HG03039 (cell line): ENCODE measurements at regions not wholly inside any gene's neighbourhood (a gene's known extent, or its start where the extent isn't known, plus 50 kb on each side); places are given as distances from the start of the nearest gene placed in this dataset.
"Not testable (repeated sequence)": the region's sequence is repeated elsewhere in the genome, so short reads cannot be mapped to it uniquely, and the experiment has no call there.

Experiments
- ATAC-seq: cut with Tn5 transposase; IDR thresholded peaks from one replicate; pipeline ENCODE4 v1.9.1; 2021; ENCODE audit warnings: mild to moderate bottlenecking, moderate library complexity; ENCODE audit not compliant: unreplicated experiment

GRCh38 chr10:58068809-58069208 is 198.9 kb downstream of the IPMK start:
- no peak for ATAC-seq

DNA sequence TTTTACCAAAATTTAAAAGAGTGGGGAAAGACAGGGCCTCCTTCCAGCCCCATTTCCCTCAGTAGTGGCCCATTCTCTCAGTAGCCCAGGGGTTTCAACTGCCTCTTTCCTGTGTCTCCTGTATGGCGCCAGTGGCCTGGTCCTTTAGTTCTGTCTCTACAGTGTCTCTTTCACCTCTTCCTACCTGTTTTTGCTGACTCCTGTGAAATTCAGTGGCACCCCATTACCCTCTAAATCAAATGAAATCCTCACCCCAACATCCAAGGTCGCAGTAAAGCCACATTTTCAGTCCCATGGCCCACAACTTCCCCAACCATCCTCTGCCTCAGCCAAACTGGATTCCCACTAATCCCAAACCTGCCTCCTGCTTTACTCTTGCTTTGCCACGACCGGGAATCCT is 200.7 kb downstream of the IPMK start:
- ATAC-seq, result no peak

DNA sequence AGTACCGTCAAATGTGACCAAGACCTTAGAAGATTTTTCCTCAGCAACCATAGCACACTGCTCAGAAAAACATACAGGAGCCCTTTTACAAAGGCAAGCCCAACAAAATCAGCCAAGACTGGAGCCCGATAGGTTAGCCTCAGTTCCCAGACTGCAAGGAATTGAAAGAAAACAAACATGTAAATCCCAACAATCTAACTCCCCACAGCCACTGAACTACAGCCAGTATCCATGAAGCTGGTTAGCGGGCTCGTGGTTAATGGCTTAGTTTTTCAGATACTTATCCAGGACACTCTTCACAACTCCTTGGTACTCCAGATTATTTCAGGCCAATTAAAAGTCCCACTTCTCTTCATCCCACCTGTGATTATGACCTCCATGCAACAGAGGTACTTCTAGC is 201.6 kb downstream of the IPMK start:
- no peak for ATAC-seq

DNA sequence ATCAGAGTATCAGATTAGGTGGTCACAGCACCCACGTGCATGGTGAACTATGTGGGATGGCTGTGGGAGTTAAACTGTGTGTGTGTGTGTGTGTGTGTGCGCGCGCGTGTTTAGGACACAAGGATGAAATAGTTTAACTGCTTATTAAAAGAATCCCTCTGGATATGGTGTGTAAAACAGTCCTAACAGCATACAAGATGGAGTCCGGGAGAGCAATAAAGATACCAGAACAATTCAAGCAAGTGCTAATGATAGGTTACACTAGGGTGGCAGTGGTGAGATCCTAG is 202.2 kb downstream of the IPMK start:
- no peak for ATAC-seq

DNA sequence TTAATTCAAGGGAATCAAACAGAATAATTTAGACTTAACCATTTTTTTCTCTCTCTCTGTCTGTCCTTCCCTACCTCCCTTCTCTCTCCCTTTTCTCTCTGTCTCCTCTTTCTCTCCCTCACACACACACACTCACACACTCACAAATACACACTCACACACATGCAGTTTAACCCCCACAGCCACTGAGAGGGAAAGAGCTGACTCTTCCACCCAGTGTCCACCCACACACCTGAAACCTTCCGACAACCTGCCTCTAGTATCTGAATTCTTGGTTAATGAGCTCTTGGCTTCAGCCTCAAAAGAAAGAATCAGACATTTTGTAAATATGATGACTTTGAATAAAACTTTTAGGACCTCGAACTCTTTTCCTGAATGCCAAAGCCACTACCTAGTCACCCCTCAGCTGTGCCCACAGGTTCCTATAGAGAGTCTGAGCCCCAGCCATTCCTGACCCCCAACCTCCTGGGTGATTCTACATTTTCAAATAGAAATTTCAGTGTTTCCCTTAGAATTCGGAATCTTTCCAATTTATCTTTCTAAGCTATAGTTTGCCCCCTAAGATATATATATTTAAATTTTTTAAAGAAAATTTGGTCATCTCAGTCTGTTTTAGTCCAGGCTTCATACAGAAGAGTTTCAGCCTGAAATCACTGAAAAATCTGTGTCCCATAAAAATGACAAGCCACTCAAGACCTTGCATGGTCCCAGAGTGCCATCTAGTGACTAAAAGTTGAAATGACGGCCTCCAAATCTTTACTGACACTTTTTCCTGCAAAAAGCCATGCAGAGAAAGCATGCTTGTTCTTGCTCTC is 202.8 kb downstream of the IPMK start:
- no peak for ATAC-seq

- no peak for ATAC-seq
Observed at GRCh38 chr10:58063861-58064480, 203.7 kb downstream of the IPMK start.

- not testable (repeated sequence) for ATAC-seq
Observed at GRCh38 chr10:58058683-58059082, 209.0 kb downstream of the IPMK start.

DNA sequence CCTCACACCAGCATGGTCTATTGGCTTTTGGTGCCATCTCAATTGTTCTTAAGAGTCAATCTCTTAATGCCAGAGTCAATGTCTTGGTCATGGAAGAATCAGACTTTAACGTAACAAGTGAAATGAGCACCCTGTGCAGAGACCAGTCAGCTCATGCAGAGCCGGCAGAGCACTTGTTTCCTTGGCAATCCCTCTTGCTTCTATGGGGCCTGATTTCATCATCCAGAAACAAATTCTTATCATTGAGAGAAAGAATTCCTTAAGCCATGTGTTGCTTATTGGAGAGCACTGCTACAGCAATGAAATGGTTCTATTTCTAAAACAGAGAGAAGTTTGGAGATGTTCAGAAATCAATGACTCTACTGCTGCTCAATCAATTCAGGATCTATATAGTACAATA is 212.8 kb downstream of the IPMK start:
- ATAC-seq, result no peak

DNA sequence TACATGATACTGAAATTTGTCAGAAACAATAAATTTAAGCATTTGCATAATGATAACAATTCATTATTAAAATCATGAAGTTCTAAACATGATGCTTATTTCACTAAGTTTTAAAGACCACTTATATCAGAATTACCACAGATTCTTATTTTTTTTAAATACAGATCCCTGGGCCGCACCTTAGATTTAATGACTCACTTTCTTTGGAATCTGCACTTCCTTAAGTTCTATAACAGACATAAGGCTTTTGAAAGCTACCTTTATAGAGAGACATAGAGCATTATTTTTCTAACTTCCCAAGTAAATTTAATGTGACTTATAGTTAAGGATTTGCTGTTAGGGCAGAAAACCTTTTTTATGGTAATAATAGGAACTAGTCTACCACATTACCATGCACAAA is 214.9 kb downstream of the IPMK start:
- ATAC-seq, result no peak

GRCh38 chr10:58050575-58050974 is 217.1 kb downstream of the IPMK start:
- no peak for ATAC-seq

DNA sequence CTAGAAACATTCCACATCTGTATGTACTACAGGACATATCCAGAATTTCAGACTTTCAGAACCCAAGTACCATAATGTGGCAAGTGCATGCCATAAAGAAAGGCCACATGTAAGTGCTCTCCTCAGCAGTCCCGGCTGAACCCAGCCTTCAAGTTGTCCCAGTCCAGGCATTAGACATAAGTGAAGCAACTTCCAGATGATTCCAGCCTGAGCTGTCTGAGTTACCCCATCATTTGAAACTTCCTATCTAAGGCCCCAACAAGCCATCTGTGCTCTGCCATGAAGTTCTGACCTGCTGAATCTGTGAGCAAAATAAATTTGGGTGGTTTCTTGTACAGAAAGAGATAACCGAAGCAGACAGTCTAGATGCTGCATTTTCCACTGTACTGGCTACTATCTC is 218.8 kb downstream of the IPMK start:
- no peak for ATAC-seq

DNA sequence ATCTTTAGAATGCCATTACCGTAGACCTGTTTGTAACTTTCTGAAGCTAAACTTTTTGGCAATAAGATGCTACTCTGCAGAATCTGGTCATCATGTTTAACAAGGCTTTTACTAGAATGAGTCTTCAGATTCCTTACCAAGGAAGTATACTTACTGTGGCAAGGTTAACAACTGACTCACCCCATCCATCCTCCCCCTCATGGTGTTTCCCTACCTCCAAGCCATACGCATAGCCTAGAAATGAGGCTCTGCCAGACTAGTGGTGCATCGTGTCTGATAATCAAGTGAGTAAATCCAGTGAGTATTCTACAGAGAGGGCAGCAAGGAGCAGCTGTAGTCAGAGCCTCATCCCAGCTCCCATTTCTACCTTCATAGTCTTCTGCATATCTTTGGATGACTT is 223.6 kb downstream of the IPMK start:
- no peak for ATAC-seq

DNA sequence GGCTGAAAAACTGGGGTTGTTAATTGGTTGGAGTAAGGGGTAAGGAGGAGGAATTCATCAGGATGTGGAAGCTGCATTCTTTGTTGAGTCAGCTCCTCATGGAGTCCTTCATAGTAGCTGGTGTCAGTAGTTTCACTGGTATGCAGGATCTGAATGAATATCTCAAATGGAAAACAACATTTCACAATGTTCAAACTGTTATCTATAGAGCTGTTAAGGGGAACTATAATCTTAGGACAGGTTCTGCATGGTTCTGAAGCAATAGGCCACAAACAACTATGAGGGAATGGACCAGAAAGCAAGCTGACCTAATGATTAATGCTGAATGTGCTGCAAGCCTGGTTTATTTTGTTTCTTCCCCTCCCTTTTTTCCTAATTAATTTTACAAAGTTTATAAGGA is 225.8 kb downstream of the IPMK start:
- ATAC-seq, result no peak

GRCh38 chr10:58030208-58030607 is 237.5 kb downstream of the IPMK start:
- no peak for ATAC-seq

DNA sequence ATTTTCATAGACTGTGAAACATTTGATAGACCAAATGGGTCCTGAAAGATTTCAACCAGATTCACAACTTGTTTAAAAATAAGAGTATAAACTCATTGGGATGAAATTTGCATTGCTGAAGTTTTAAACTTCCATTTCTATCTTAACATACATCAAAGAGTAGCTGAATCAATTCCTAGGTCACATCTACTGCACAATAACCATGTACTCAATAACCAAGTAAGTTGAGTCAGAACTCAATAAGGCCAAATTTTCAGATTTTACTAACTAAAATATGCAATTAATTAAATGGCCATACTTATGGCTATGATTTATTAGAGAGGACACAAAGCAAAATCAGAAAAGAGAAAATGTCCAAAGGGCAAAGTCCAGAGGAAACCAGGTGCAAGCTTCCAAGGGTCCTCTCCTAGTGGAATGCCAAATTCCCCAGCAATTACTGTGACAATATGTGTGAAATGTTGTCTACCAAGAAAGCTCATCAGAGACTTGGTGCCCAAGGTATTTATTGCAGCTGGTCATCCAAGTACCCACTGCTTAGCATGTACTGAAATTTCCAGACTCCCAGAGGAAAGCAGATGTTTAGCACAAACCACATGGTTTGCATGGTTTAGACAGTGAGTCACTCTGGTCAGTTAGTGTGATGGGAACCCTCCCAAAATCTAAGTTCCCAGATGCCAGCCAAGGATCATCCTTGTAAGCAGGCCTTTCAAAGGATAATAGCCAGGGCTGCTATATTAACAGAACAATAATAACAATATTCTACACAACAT is 238.9 kb downstream of the IPMK start:
- no peak for ATAC-seq

DNA sequence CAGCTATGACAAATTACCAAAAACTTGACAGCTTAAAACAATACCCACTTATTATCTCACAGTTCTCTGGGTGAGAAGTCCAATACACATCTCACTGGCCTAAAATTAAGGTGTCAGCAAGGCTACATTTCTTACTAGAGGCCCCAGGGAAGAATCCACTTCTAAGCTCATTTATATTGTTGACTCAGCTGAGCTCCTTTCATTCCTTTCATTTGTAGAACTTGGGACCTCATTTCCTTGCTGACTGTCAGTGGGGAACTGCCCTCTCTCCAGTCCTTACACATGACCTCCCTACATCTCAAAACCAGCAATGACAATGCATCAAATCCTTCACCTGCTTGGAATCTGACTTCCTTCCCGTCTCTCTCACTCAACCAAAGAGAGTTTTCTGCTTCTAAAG is 240.3 kb downstream of the IPMK start:
- no peak for ATAC-seq

- ATAC-seq, result no peak
Observed at GRCh38 chr10:58026036-58026435, 241.7 kb downstream of the IPMK start.

GRCh38 chr10:58023341-58024073 is 244.2 kb downstream of the IPMK start:
- ATAC-seq, result no peak

- no peak for ATAC-seq
Observed at GRCh38 chr10:58019863-58020537, 247.7 kb downstream of the IPMK start.

GRCh38 chr10:58017719-58018367 is 249.9 kb downstream of the IPMK start:
- no peak for ATAC-seq
